HCT116 (cell line): ENCODE measurements at regions not wholly inside any gene's neighbourhood (a gene's known extent, or its start where the extent isn't known, plus 50 kb on each side); places are given as distances from the start of the nearest gene placed in this dataset.

Source experiments
- ATAC-seq: fragments of 200-7000 bp; cut with Tn5 transposase; 2 replicates; pipeline ENCODE4 v1.9.1; 2020; ENCODE audit warnings: mild to moderate bottlenecking, moderate library complexity
- BruUV-seq: library from RNA; stranded (reverse); fragments of 400-500 nt; replicated peaks from 2 replicates; lab custom pipeline; 2021; lab: Mats Ljungman, UMichigan
- CTCF ChIA-PET: fragments of 300-600 bp; sonication (Branson Sonifier 250); formaldehyde crosslinking; loops from one replicate; lab custom pipeline; 2021; ENCODE audit warnings: antibody characterized with exemption; lab: Charles Lee
- POLR2A ChIA-PET: fragments of 300-600, 350-600 bp; sonication (Branson Sonifier 250); formaldehyde crosslinking; loops from one replicate; lab custom pipeline; 2021; ENCODE audit warnings: antibody characterized with exemption; lab: Charles Lee
- RAD21 ChIA-PET, 2 experiments: fragments of 300-600 bp; sonication (Branson Sonifier 250); formaldehyde crosslinking; loops; one replicate each; lab custom pipeline; 2023; ENCODE audit warnings: low total read pairs in 2 of 2; ENCODE audit not compliant: uncharacterized antibody in 2 of 2, unreplicated experiment in 2 of 2, low non-redundant PET in 1 of 2; lab: Charles Lee
- DNase-seq: peaks from one replicate; pipeline ENCODE4 v3.0.0-alpha.2; 2010; ENCODE audit warnings: low read depth, low spot score
- H2AFZ ChIP-seq: fragments of 200-600 bp; shearing (Covaris generic), sonication (generic); 2 replicates; pipeline ENCODE4 v1.6.1; 2017; ENCODE audit warnings: low read depth, mixed run types, mixed read lengths, antibody characterized with exemption, low read length; ENCODE audit not compliant: poor library complexity, severe bottlenecking
- H3K27ac ChIP-seq: 2 replicates; pipeline ENCODE4 v1.5.1; 2012; ENCODE audit warnings: low read depth, low read length
- H3K27me3 ChIP-seq: fragments of 200-600 bp; sonication (generic); 2 replicates; pipeline ENCODE4 v1.6.1; 2016; ENCODE audit warnings: mixed run types, low read length, mixed read lengths; ENCODE audit not compliant: insufficient read depth
- H3K36me3 ChIP-seq, 2 experiments: fragments of 200-500 bp in 1 of 2; fragments of 200-600 bp in 1 of 2; sonication (Bioruptor generic) in 1 of 2; sonication (generic) in 1 of 2; 2 replicates each; pipeline versions ENCODE4 v1.5.1 to v1.6.1; 2014 to 2016; ENCODE audit warnings: low read length in 2 of 2, inconsistent platforms in 1 of 2, mixed read lengths in 1 of 2, mixed run types in 1 of 2; ENCODE audit not compliant: insufficient read depth in 2 of 2, control insufficient read depth in 1 of 2
- H3K4me1 ChIP-seq, 2 experiments: fragments of 200-600 bp in 1 of 2; sonication (generic) in 1 of 2; 2 replicates each; pipeline versions ENCODE4 v1.5.1 to v1.6.1; 2012 to 2017; ENCODE audit warnings: low read length in 2 of 2, inconsistent platforms in 1 of 2, mild to moderate bottlenecking in 1 of 2, mixed read lengths in 1 of 2, mixed run types in 1 of 2, moderate library complexity in 1 of 2; ENCODE audit not compliant: insufficient read depth in 2 of 2, control insufficient read depth in 1 of 2
- H3K4me2 ChIP-seq: fragments of 200-600 bp; sonication (generic); 2 replicates; pipeline ENCODE4 v1.6.1; 2017; ENCODE audit warnings: mixed run types, low read length, mixed read lengths
- H3K4me3 ChIP-seq, 2 experiments: fragments of 200-600 bp in 1 of 2; sonication (generic) in 1 of 2; replicated peaks in 1 of 2; 2 replicates each; pipeline ENCODE4 v1.5.1; 2011 to 2016; ENCODE audit warnings: low read length in 2 of 2, control low read depth in 1 of 2, low read depth in 1 of 2, mild to moderate bottlenecking in 1 of 2, mixed read lengths in 1 of 2, mixed run types in 1 of 2
- H3K79me2 ChIP-seq: fragments of 200-600 bp; sonication (generic); 2 replicates; pipeline ENCODE4 v1.6.1; 2017; ENCODE audit warnings: mild to moderate bottlenecking, mixed run types, low read length, moderate library complexity, mixed read lengths; ENCODE audit not compliant: insufficient read depth
- H3K9ac ChIP-seq: fragments of 200-600 bp; sonication (generic); 2 replicates; pipeline ENCODE4 v1.6.1; 2016; ENCODE audit warnings: low read length, mixed read lengths
- H3K9me2 ChIP-seq: fragments of 200-600 bp; sonication (generic), shearing (Covaris generic); 2 replicates; pipeline ENCODE4 v1.6.1; 2017; ENCODE audit warnings: mixed run types, mild to moderate bottlenecking, moderate library complexity; ENCODE audit not compliant: insufficient read depth
- H3K9me3 ChIP-seq, 2 experiments: fragments of 200-500 bp in 1 of 2; fragments of 200-600 bp in 1 of 2; sonication (Bioruptor generic) in 1 of 2; sonication (generic) in 1 of 2; 2 replicates each; pipeline ENCODE4 v1.6.1; 2014 to 2017; ENCODE audit warnings: low read length in 2 of 2, mixed read lengths in 2 of 2, inconsistent platforms in 1 of 2, low read depth in 1 of 2, mild to moderate bottlenecking in 1 of 2, mixed run types in 1 of 2, moderate library complexity in 1 of 2; ENCODE audit not compliant: control insufficient read depth in 1 of 2, insufficient read depth in 1 of 2
- H4K20me1 ChIP-seq: fragments of 200-600 bp; sonication (generic), shearing (Covaris generic); 2 replicates; pipeline ENCODE4 v1.6.1; 2017; ENCODE audit warnings: mixed run types, mild to moderate bottlenecking, moderate library complexity; ENCODE audit not compliant: insufficient read depth
- CEBPB ChIP-seq: IDR thresholded peaks from 2 replicates; pipeline ENCODE4 v1.6.1; 2012; ENCODE audit warnings: low read depth
- ELF1 ChIP-seq: IDR thresholded peaks from 2 replicates; pipeline ENCODE4 v1.6.1; 2012; ENCODE audit warnings: low read depth, borderline replicate concordance
- JUND ChIP-seq: IDR thresholded peaks from 2 replicates; pipeline ENCODE4 v1.6.1; 2012
- POLR2AphosphoS5 ChIP-seq: IDR thresholded peaks from 2 replicates; pipeline ENCODE4 v1.6.1; 2011; ENCODE audit warnings: mild to moderate bottlenecking, low read depth, low read length, moderate library complexity
- SIN3A ChIP-seq: IDR thresholded peaks from 2 replicates; pipeline ENCODE4 v1.6.1; 2012; ENCODE audit warnings: low read depth
- SRF ChIP-seq: IDR thresholded peaks from 2 replicates; pipeline ENCODE4 v1.6.1; 2012; ENCODE audit warnings: low read depth
- TCF7L2 ChIP-seq: IDR thresholded peaks from 2 replicates; pipeline ENCODE4 v1.7.0; 2011; ENCODE audit warnings: borderline replicate concordance, inconsistent platforms; ENCODE audit not compliant: insufficient read depth, insufficient read length; ENCODE audit errors: extremely low read depth
- intact Hi-C: fragments of 100-400 bp; cut with micrococcal nuclease; formaldehyde crosslinking; loops from 2 replicates; pipeline ENCODE4 v1.10.0; 2022
- TF ChIP-seq, protein P1 (sequence below), 3 experiments: fragments of 200-600 bp in 1 of 3; sonication (generic) in 1 of 3; IDR thresholded peaks in 2 of 3; conservative IDR thresholded peaks in 1 of 3; 2 replicates each; pipeline ENCODE4 v1.5.1; 2012 to 2017; ENCODE audit warnings: low read depth in 2 of 3, low read length in 2 of 3, antibody characterized with exemption in 1 of 3, borderline replicate concordance in 1 of 3, control low read depth in 1 of 3, mild to moderate bottlenecking in 1 of 3, mixed read lengths in 1 of 3, mixed run types in 1 of 3, moderate library complexity in 1 of 3; ENCODE audit not compliant: insufficient read depth in 1 of 3
- TF ChIP-seq, protein P2 (sequence below): IDR thresholded peaks from 2 replicates; pipeline ENCODE4 v1.6.1; 2012

GRCh38 chr14:97692084-97692483, 894.9 kb downstream of the VRK1 start:
- no peaks in the 10 kb centered on the region for H3K4me1 ChIP-seq

More at GRCh38 chr14:97692084-97692483, 894.9 kb downstream of the VRK1 start:
- Histone ChIP-seq H2AFZ (no peak overlapping the region), H3K9me3 (no peaks in the 10 kb centered on the region), H3K4me2 (no peak overlapping the region), H3K9me2 (no peaks in the 10 kb centered on the region), H3K27ac (no peak overlapping the region), H3K4me3 (no peak overlapping the region), H3K79me2 (no peaks in the 10 kb centered on the region), H3K9ac (no peak overlapping the region), H4K20me1 (no peaks in the 10 kb centered on the region), H3K36me3 (no peaks in the 10 kb centered on the region), H3K27me3 (no peaks in the 10 kb centered on the region)
- ATAC-seq (no peak), DNase-seq (no peak)
- TF ChIP-seq CEBPB (no peak), ELF1 (no peak), TCF7L2 (no peak), JUND (no peak), POLR2AphosphoS5 (no peak), SIN3A (no peak), SRF (no peak)
- TF ChIP-seq, protein P1, sequence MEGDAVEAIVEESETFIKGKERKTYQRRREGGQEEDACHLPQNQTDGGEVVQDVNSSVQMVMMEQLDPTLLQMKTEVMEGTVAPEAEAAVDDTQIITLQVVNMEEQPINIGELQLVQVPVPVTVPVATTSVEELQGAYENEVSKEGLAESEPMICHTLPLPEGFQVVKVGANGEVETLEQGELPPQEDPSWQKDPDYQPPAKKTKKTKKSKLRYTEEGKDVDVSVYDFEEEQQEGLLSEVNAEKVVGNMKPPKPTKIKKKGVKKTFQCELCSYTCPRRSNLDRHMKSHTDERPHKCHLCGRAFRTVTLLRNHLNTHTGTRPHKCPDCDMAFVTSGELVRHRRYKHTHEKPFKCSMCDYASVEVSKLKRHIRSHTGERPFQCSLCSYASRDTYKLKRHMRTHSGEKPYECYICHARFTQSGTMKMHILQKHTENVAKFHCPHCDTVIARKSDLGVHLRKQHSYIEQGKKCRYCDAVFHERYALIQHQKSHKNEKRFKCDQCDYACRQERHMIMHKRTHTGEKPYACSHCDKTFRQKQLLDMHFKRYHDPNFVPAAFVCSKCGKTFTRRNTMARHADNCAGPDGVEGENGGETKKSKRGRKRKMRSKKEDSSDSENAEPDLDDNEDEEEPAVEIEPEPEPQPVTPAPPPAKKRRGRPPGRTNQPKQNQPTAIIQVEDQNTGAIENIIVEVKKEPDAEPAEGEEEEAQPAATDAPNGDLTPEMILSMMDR (IDR thresholded peaks at IDR 0.05 in 2 of 3, conservative IDR thresholded peaks at IDR 0.05 in 1 of 3; ENCODE audit: borderline replicate concordance in 1 of 3, insufficient read depth in 1 of 3, low read depth in 2 of 3, low read length in 2 of 3), result no peak
- TF ChIP-seq, protein P2, sequence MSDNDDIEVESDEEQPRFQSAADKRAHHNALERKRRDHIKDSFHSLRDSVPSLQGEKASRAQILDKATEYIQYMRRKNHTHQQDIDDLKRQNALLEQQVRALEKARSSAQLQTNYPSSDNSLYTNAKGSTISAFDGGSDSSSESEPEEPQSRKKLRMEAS, result no peak
- POLR2A ChIA-PET, result no interaction called here
- BruUV-seq, result no TSS peak
- RAD21 ChIA-PET, result no interaction called here
- CTCF ChIA-PET, result no interaction called here
- intact Hi-C loops, result no loop called here
